ENCODE measurements at regions not wholly inside any gene's neighbourhood (a gene's known extent, or its start where the extent isn't known, plus 50 kb on each side); places are given as distances from the start of the nearest gene placed in this dataset.

- no peak overlapping the region for H3K4me3 ChIP-seq (ENCODE audit: low read length)
- DNase-seq (ENCODE audit: low read depth, low spot score), result no peak
Observed at GRCh38 chr5:6961837-6962635, 248.8 kb downstream of the TENT4A start.

- H3K4me3 ChIP-seq (ENCODE audit: low read length), result no peak overlapping the region
- no peak for DNase-seq (ENCODE audit: low read depth, low spot score)
Observed at GRCh38 chr5:6976971-6977370, 263.7 kb downstream of the TENT4A start.

- H3K4me3 ChIP-seq (ENCODE audit: low read length), result no peak overlapping the region
- DNase-seq (ENCODE audit: low read depth, low spot score), result no peak
Observed at GRCh38 chr5:6979061-6979460, 265.8 kb downstream of the TENT4A start.

GRCh38 chr5:6989230-6989629 is 276.0 kb downstream of the TENT4A start:
- H3K4me3 ChIP-seq (ENCODE audit: low read length), result no peak overlapping the region
- DNase-seq (ENCODE audit: low read depth, low spot score), result no peak

- no peak overlapping the region for H3K4me3 ChIP-seq (ENCODE audit: low read length)
- DNase-seq (ENCODE audit: low read depth, low spot score), result no peak
Observed at GRCh38 chr5:6994097-6994496, 280.9 kb downstream of the TENT4A start.

GRCh38 chr5:6995115-6995514 is 281.9 kb downstream of the TENT4A start:
- no peak overlapping the region for H3K4me3 ChIP-seq (ENCODE audit: low read length)
- DNase-seq (ENCODE audit: low read depth, low spot score), result no peak

- no peak for DNase-seq (ENCODE audit: low read depth, low spot score)
- no peak overlapping the region for H3K4me3 ChIP-seq (ENCODE audit: low read length)
Observed at GRCh38 chr5:7000310-7000709, 287.1 kb downstream of the TENT4A start.

GRCh38 chr5:7010591-7010990 is 297.4 kb downstream of the TENT4A start:
- peak; percentile 11 for DNase-seq (ENCODE audit: low read depth, low spot score)
- H3K4me3 ChIP-seq (ENCODE audit: low read length), result no peak overlapping the region

GRCh38 chr5:7012057-7012456 is 298.8 kb downstream of the TENT4A start:
- no peak overlapping the region for H3K4me3 ChIP-seq (ENCODE audit: low read length)
- DNase-seq (ENCODE audit: low read depth, low spot score), result no peak

- no peak for DNase-seq (ENCODE audit: low read depth, low spot score)
- H3K4me3 ChIP-seq (ENCODE audit: low read length), result no peak overlapping the region
Observed at GRCh38 chr5:7014611-7015010, 301.4 kb downstream of the TENT4A start.

- peak; percentile 12 for DNase-seq (ENCODE audit: low read depth, low spot score)
- no peak overlapping the region for H3K4me3 ChIP-seq (ENCODE audit: low read length)
Observed at GRCh38 chr5:7015586-7016256, 302.5 kb downstream of the TENT4A start.

GRCh38 chr5:7016999-7017747 is 303.9 kb downstream of the TENT4A start:
- DNase-seq (ENCODE audit: low read depth, low spot score), result no peak
- H3K4me3 ChIP-seq (ENCODE audit: low read length), result no peak overlapping the region

GRCh38 chr5:7018198-7018597 is 305.0 kb downstream of the TENT4A start:
- no peak overlapping the region for H3K4me3 ChIP-seq (ENCODE audit: low read length)
- no peak for DNase-seq (ENCODE audit: low read depth, low spot score)

GRCh38 chr5:7018601-7019000 is 305.4 kb downstream of the TENT4A start:
- H3K4me3 ChIP-seq (ENCODE audit: low read length), result no peak overlapping the region
- no peak for DNase-seq (ENCODE audit: low read depth, low spot score)

- H3K4me3 ChIP-seq (ENCODE audit: low read length), result no peak overlapping the region
- no peak for DNase-seq (ENCODE audit: low read depth, low spot score)
Observed at GRCh38 chr5:7036192-7036835, 323.1 kb downstream of the TENT4A start.

GRCh38 chr5:7039074-7039473 is 325.8 kb downstream of the TENT4A start:
- no peak for DNase-seq (ENCODE audit: low read depth, low spot score)
- H3K4me3 ChIP-seq (ENCODE audit: low read length), result no peak overlapping the region

- no peak overlapping the region for H3K4me3 ChIP-seq (ENCODE audit: low read length)
- no peak for DNase-seq (ENCODE audit: low read depth, low spot score)
Observed at GRCh38 chr5:7040111-7040510, 326.9 kb downstream of the TENT4A start.

GRCh38 chr5:7043797-7044196 is 330.6 kb downstream of the TENT4A start:
- DNase-seq (ENCODE audit: low read depth, low spot score), result no peak

GRCh38 chr5:7047511-7048261 is 334.5 kb downstream of the TENT4A start:
- no peak overlapping the region for H3K4me3 ChIP-seq (ENCODE audit: low read length)
- no peak for DNase-seq (ENCODE audit: low read depth, low spot score)

More at GRCh38 chr5:7043797-7044196, 330.6 kb downstream of the TENT4A start:
- no peak overlapping the region for H3K4me3 ChIP-seq (ENCODE audit: low read length)

Data from Jurkat, Clone E6-1 (cell line).